SK-N-SH (cell line): ENCODE measurements at regions not wholly inside any gene's neighbourhood (a gene's known extent, or its start where the extent isn't known, plus 50 kb on each side); places are given as distances from the start of the nearest gene placed in this dataset.

Experiments used
- CTCF ChIA-PET: fragments of 300-600, 350-600 bp; formaldehyde crosslinking; extraction: SDS; loops from one replicate; lab custom pipeline; 2021; lab: Yijun Ruan, JAX
- POLR2A ChIA-PET: fragments of 350-600 bp; sonication (Branson Sonifier 250); formaldehyde crosslinking; extraction: SDS; loops from one replicate; lab custom pipeline; 2020; ENCODE audit warnings: antibody characterized with exemption, inconsistent platforms; lab: Yijun Ruan, JAX
- DNase-seq: peaks from one replicate; pipeline ENCODE4 v3.0.0; 2012
- H2AFZ ChIP-seq: fragments of 200-600 bp; sonication (generic); 2 replicates; pipeline ENCODE4 v1.8.1; 2016; ENCODE audit warnings: antibody characterized with exemption, mild to moderate bottlenecking, low read depth
- H3F3A ChIP-seq: fragments of 200-600 bp; sonication (generic); replicated peaks from 2 replicates; pipeline ENCODE3; 2016; ENCODE audit warnings: antibody characterized with exemption, mild to moderate bottlenecking; ENCODE audit not compliant: insufficient read depth
- H3K27ac ChIP-seq, 2 experiments: fragments of 200-500 bp in 1 of 2; fragments of 200-600 bp in 1 of 2; sonication (Bioruptor generic) in 1 of 2; sonication (generic), shearing (Covaris generic) in 1 of 2; 2 replicates each; pipeline versions ENCODE4 v1.5.1 to v1.6.1; 2014 to 2016; ENCODE audit warnings: low read depth in 2 of 2, inconsistent platforms in 1 of 2, low read length in 1 of 2, mild to moderate bottlenecking in 1 of 2, mixed read lengths in 1 of 2
- H3K27me3 ChIP-seq: fragments of 200-600 bp; sonication (generic), shearing (Covaris generic); 2 replicates; pipeline ENCODE4 v1.6.1; 2016; ENCODE audit warnings: mixed run types; ENCODE audit not compliant: insufficient read depth
- H3K36me3 ChIP-seq, 2 experiments: fragments of 200-500 bp in 1 of 2; fragments of 200-600 bp in 1 of 2; sonication (Bioruptor generic) in 1 of 2; sonication (generic) in 1 of 2; replicated peaks in 1 of 2; 2 replicates each; pipeline versions ENCODE3 to v1.5.1; 2014 to 2016; ENCODE audit warnings: low read length in 1 of 2, mild to moderate bottlenecking in 1 of 2; ENCODE audit not compliant: insufficient read depth in 2 of 2, control insufficient read depth in 1 of 2
- H3K4me1 ChIP-seq, 2 experiments: fragments of 200-500 bp in 1 of 2; fragments of 200-600 bp in 1 of 2; sonication (Bioruptor generic) in 1 of 2; sonication (generic), shearing (Covaris generic) in 1 of 2; 2 replicates each; pipeline versions ENCODE4 v1.5.1 to v1.6.1; 2014 to 2016; ENCODE audit warnings: low read depth in 1 of 2, low read length in 1 of 2, mixed run types in 1 of 2; ENCODE audit not compliant: insufficient read depth in 2 of 2, control insufficient read depth in 1 of 2
- H3K4me2 ChIP-seq: fragments of 200-600 bp; sonication (generic), shearing (Covaris generic); 2 replicates; pipeline ENCODE4 v1.6.1; 2017; ENCODE audit warnings: mixed run types
- H3K4me3 ChIP-seq, 2 experiments: fragments of 200-500 bp in 1 of 2; fragments of 200-600 bp in 1 of 2; sonication (Bioruptor generic) in 1 of 2; sonication (generic), shearing (Covaris generic) in 1 of 2; 2 replicates each; pipeline versions ENCODE4 v1.5.1 to v1.8.1; 2014 to 2016; ENCODE audit warnings: low read depth in 2 of 2, inconsistent platforms in 1 of 2, low read length in 1 of 2, mild to moderate bottlenecking in 1 of 2, mixed read lengths in 1 of 2, moderate library complexity in 1 of 2
- H3K79me2 ChIP-seq: fragments of 200-600 bp; sonication (generic); 2 replicates; pipeline ENCODE4 v1.8.1; 2017; ENCODE audit warnings: mild to moderate bottlenecking; ENCODE audit not compliant: insufficient read depth
- H3K9ac ChIP-seq: fragments of 200-600 bp; sonication (generic); 2 replicates; pipeline ENCODE4 v1.6.1; 2017; ENCODE audit warnings: mixed run types
- H3K9me2 ChIP-seq: fragments of 200-600 bp; sonication (generic); 2 replicates; pipeline ENCODE4 v1.6.1; 2017; ENCODE audit warnings: mixed run types
- H3K9me3 ChIP-seq: fragments of 200-600 bp; sonication (generic); 2 replicates; pipeline ENCODE4 v1.6.1; 2017; ENCODE audit warnings: mixed run types, mild to moderate bottlenecking, moderate library complexity
- H4K20me1 ChIP-seq: fragments of 200-600 bp; sonication (generic); 2 replicates; pipeline ENCODE4 v1.6.1; 2017; ENCODE audit warnings: mild to moderate bottlenecking, mixed run types; ENCODE audit not compliant: insufficient read depth
- ELF1 ChIP-seq: IDR thresholded peaks from 2 replicates; pipeline ENCODE4 v1.4.0; 2012
- EZH2phosphoT487 ChIP-seq: fragments of 200-600 bp; sonication (generic); IDR thresholded peaks from 2 replicates; pipeline ENCODE4 v1.6.1; 2017; ENCODE audit warnings: low read depth, mixed run types, mild to moderate bottlenecking, antibody characterized with exemption, moderate library complexity, borderline replicate concordance
- FOSL2 ChIP-seq: IDR thresholded peaks from 2 replicates; pipeline ENCODE4 v1.4.0; 2012; ENCODE audit warnings: low read depth, mild to moderate bottlenecking, moderate library complexity, borderline replicate concordance
- FOXM1 ChIP-seq: IDR thresholded peaks from 2 replicates; pipeline ENCODE4 v1.4.0; 2012; ENCODE audit warnings: low read depth, mild to moderate bottlenecking
- GATA2 ChIP-seq: sonication (generic); formaldehyde crosslinking; IDR thresholded peaks from 2 replicates; pipeline ENCODE4 v1.5.0; 2020; ENCODE audit warnings: mild to moderate bottlenecking, missing genetic modification reagents
- MAX ChIP-seq: IDR thresholded peaks from 2 replicates; pipeline ENCODE4 v1.4.0; 2012; ENCODE audit warnings: low read depth
- MEF2A ChIP-seq: IDR thresholded peaks from 2 replicates; pipeline ENCODE4 v1.4.0; 2012; ENCODE audit warnings: low read depth, borderline replicate concordance
- MXI1 ChIP-seq: IDR thresholded peaks from 2 replicates; pipeline ENCODE4 v1.6.1; 2012; ENCODE audit warnings: mild to moderate bottlenecking, low read depth, low read length, improper control_type of control experiment
- NFIC ChIP-seq: IDR thresholded peaks from 2 replicates; pipeline ENCODE4 v1.4.0; 2012; ENCODE audit warnings: borderline replicate concordance
- NRF1 ChIP-seq: IDR thresholded peaks from 2 replicates; pipeline ENCODE4 v1.6.1; 2012; ENCODE audit warnings: low read depth, mild to moderate bottlenecking, low read length
- RAD21 ChIP-seq: IDR thresholded peaks from 2 replicates; pipeline ENCODE4 v1.6.1; 2012; ENCODE audit warnings: mild to moderate bottlenecking, low read length
- RCOR1 ChIP-seq: fragments of 150-350 bp; IDR thresholded peaks from 2 replicates; pipeline ENCODE4 v1.6.1; 2017; ENCODE audit warnings: antibody characterized with exemption, low read length
- RFX5 ChIP-seq: IDR thresholded peaks from 2 replicates; pipeline ENCODE4 v1.6.1; 2012; ENCODE audit warnings: mild to moderate bottlenecking, improper control_type of control experiment, low read length
- SMC3 ChIP-seq: IDR thresholded peaks from 2 replicates; pipeline ENCODE4 v1.6.1; 2012; ENCODE audit warnings: low read depth, low read length, improper control_type of control experiment
- TAF1 ChIP-seq: IDR thresholded peaks from 2 replicates; pipeline ENCODE4 v1.6.1; 2012; ENCODE audit warnings: low read depth, mild to moderate bottlenecking, low read length, moderate library complexity, borderline replicate concordance
- USF2 ChIP-seq: fragments of 150-350 bp; IDR thresholded peaks from 2 replicates; pipeline ENCODE4 v1.6.1; 2017; ENCODE audit warnings: antibody characterized with exemption, low read length, low read depth, borderline replicate concordance
- WGBS: methylation state at CpG from one replicate; pipeline ENCODE4 v1.1.6; 2017; ENCODE audit warnings: low lambda C conversion rate; 5-methylcytosine and 5-hydroxymethylcytosine counted together
- TF ChIP-seq, protein P1 (sequence below): fragments of 200-600 bp; sonication (generic); IDR thresholded peaks from 2 replicates; pipeline ENCODE4 v1.6.1; 2017; ENCODE audit warnings: antibody characterized with exemption, mild to moderate bottlenecking, moderate library complexity
- TF ChIP-seq, protein P2 (sequence below): fragments of 150-350 bp; IDR thresholded peaks from 2 replicates; pipeline ENCODE4 v1.6.1; 2016; ENCODE audit warnings: mild to moderate bottlenecking, low read depth, low read length
- TF ChIP-seq, protein P3 (sequence below): IDR thresholded peaks from 2 replicates; pipeline ENCODE4 v1.6.1; 2012; ENCODE audit warnings: mild to moderate bottlenecking, low read depth, low read length, moderate library complexity

GRCh38 chr21:27362249-27362648 lies 395.4 kb upstream of the ADAMTS5 start:
- peaks cover 3% of the 10 kb centered on the region for H3F3A ChIP-seq
- H3K27ac ChIP-seq, result no peak overlapping the region
- H3K9ac ChIP-seq, result no peak overlapping the region
- H3K4me1 ChIP-seq, result no peaks in the 10 kb centered on the region; a peak in 1 of 4 replicates
- no peak for DNase-seq
- no peaks in the 10 kb centered on the region for H3K36me3 ChIP-seq
- no peak overlapping the region for H3K4me2 ChIP-seq
- H3K27me3 ChIP-seq, result no peaks in the 10 kb centered on the region
- ChIA-PET POLR2A (no interaction called here), CTCF (interaction anchor here (0.9 to 1.2 kb wide), 4 partner anchors 9 to 1383 kb away, joined by 3 to 5 read pairs (median 4); no protein-coding TSS in a partner anchor)
- no peak overlapping the region for H2AFZ ChIP-seq
- 92% methylated on average over 1 of the region's 1 CpG for WGBS
- no peaks in the 10 kb centered on the region for H3K79me2 ChIP-seq
- H3K4me3 ChIP-seq, result no peak overlapping the region
- TF ChIP-seq, protein P1, sequence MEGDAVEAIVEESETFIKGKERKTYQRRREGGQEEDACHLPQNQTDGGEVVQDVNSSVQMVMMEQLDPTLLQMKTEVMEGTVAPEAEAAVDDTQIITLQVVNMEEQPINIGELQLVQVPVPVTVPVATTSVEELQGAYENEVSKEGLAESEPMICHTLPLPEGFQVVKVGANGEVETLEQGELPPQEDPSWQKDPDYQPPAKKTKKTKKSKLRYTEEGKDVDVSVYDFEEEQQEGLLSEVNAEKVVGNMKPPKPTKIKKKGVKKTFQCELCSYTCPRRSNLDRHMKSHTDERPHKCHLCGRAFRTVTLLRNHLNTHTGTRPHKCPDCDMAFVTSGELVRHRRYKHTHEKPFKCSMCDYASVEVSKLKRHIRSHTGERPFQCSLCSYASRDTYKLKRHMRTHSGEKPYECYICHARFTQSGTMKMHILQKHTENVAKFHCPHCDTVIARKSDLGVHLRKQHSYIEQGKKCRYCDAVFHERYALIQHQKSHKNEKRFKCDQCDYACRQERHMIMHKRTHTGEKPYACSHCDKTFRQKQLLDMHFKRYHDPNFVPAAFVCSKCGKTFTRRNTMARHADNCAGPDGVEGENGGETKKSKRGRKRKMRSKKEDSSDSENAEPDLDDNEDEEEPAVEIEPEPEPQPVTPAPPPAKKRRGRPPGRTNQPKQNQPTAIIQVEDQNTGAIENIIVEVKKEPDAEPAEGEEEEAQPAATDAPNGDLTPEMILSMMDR, result peak; percentile 30
- TF ChIP-seq, protein P2, sequence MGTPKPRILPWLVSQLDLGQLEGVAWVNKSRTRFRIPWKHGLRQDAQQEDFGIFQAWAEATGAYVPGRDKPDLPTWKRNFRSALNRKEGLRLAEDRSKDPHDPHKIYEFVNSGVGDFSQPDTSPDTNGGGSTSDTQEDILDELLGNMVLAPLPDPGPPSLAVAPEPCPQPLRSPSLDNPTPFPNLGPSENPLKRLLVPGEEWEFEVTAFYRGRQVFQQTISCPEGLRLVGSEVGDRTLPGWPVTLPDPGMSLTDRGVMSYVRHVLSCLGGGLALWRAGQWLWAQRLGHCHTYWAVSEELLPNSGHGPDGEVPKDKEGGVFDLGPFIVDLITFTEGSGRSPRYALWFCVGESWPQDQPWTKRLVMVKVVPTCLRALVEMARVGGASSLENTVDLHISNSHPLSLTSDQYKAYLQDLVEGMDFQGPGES, result no peak
- TF ChIP-seq MAX (no peak), SMC3 (no peak), NFIC (no peak), NRF1 (no peak)
- H4K20me1 ChIP-seq, result no peaks in the 10 kb centered on the region
- H3K9me3 ChIP-seq, result no peaks in the 10 kb centered on the region
- H3K9me2 ChIP-seq, result no peaks in the 10 kb centered on the region

DNA sequence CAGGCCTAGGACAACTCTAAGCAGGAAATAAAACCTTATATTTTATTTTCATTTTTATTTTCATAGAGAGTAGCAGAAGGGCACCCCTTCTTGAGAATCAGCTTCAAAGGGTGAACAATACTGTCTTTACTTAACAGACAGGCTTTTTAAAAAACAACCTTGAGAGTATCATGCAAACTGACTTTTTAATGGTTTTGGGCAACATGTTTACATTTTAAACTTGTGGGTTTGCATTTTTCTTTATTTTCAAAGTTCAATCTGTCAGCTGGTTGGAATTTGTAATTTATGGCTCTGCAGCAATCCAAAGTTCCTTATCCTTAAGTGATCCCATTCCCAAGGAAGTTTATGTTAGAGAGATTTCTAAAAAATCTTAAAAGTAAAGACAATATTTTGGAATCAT lies 392.3 kb upstream of the ADAMTS5 start:
- Histone ChIP-seq H4K20me1 (no peaks in the 10 kb centered on the region), H3K9me3 (no peaks in the 10 kb centered on the region), H2AFZ (no peak overlapping the region), H3K4me1 (no peaks in the 10 kb centered on the region; a peak in 1 of 4 replicates), H3K79me2 (no peaks in the 10 kb centered on the region), H3K36me3 (no peaks in the 10 kb centered on the region), H3K27me3 (no peaks in the 10 kb centered on the region), H3F3A (peaks cover 3% of the 10 kb centered on the region), H3K4me3 (no peak overlapping the region), H3K4me2 (no peak overlapping the region), H3K9ac (no peak overlapping the region), H3K9me2 (no peaks in the 10 kb centered on the region), H3K27ac (peak overlapping the region; percentile 40 to 78; a peak in 2 of 4 replicates)
- ChIA-PET POLR2A (no interaction called here), CTCF (interaction anchor here (1.3 kb wide), 1 partner anchor 13 kb away, joined by 4 read pairs; no protein-coding TSS in a partner anchor)
- no peak for DNase-seq
- no peak for TF ChIP-seq MXI1
- TF ChIP-seq, protein P3, sequence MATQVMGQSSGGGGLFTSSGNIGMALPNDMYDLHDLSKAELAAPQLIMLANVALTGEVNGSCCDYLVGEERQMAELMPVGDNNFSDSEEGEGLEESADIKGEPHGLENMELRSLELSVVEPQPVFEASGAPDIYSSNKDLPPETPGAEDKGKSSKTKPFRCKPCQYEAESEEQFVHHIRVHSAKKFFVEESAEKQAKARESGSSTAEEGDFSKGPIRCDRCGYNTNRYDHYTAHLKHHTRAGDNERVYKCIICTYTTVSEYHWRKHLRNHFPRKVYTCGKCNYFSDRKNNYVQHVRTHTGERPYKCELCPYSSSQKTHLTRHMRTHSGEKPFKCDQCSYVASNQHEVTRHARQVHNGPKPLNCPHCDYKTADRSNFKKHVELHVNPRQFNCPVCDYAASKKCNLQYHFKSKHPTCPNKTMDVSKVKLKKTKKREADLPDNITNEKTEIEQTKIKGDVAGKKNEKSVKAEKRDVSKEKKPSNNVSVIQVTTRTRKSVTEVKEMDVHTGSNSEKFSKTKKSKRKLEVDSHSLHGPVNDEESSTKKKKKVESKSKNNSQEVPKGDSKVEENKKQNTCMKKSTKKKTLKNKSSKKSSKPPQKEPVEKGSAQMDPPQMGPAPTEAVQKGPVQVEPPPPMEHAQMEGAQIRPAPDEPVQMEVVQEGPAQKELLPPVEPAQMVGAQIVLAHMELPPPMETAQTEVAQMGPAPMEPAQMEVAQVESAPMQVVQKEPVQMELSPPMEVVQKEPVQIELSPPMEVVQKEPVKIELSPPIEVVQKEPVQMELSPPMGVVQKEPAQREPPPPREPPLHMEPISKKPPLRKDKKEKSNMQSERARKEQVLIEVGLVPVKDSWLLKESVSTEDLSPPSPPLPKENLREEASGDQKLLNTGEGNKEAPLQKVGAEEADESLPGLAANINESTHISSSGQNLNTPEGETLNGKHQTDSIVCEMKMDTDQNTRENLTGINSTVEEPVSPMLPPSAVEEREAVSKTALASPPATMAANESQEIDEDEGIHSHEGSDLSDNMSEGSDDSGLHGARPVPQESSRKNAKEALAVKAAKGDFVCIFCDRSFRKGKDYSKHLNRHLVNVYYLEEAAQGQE, result no peak
- TF ChIP-seq SMC3, result no peak
- no peak for TF ChIP-seq MAX
- no peak for TF ChIP-seq RFX5
- TF ChIP-seq RAD21, result no peak
- no peak for TF ChIP-seq EZH2phosphoT487
- TF ChIP-seq FOXM1, result 0 out of 2 replicates have a peak, but pooled peaks have one; percentile 21
- TF ChIP-seq RCOR1, result no peak
- no peak for TF ChIP-seq TAF1
- peak; percentile 27; the same call in 1 of the 2 replicates for TF ChIP-seq MEF2A
- no peak for TF ChIP-seq ELF1
- no peak for TF ChIP-seq USF2
- TF ChIP-seq FOSL2, result peak; percentile 6; the same call in 1 of the 2 replicates
- TF ChIP-seq NFIC, result no peak
- TF ChIP-seq GATA2 (CRISPR knock-in tag), result no peak
